K562 (cell line): ENCODE measurements at regions not wholly inside any gene's neighbourhood (a gene's known extent, or its start where the extent isn't known, plus 50 kb on each side); places are given as distances from the start of the nearest gene placed in this dataset.

ENCODE experiments used
- ARID2 ChIP-seq: fragments of 450-650 bp; IDR thresholded peaks from 2 replicates; pipeline ENCODE4 v1.6.1; 2017; ENCODE audit warnings: antibody characterized with exemption, mild to moderate bottlenecking
- BACH1 ChIP-seq: fragments of 200-800 bp; sonication (Bioruptor generic); IDR thresholded peaks from 2 replicates; pipeline ENCODE4 v1.6.1; 2016; ENCODE audit warnings: missing genetic modification characterization, missing compliant biosample characterization
- CBX3 ChIP-seq, 2 experiments: IDR thresholded peaks; 1 replicate in 1 of 2; 2 replicates in 1 of 2; pipeline ENCODE4 v1.6.1; 2012; ENCODE audit warnings: inconsistent platforms in 2 of 2, low read length in 2 of 2, borderline replicate concordance in 1 of 2, control low read depth in 1 of 2
- CEBPB ChIP-seq: fragments of 450-650 bp; IDR thresholded peaks from 2 replicates; pipeline ENCODE4 v1.6.1; 2016; ENCODE audit warnings: missing genetic modification characterization, missing compliant biosample characterization
- CHD1 ChIP-seq: fragments of 200-600 bp; sonication (generic); IDR thresholded peaks from one replicate; pipeline ENCODE4 v1.6.1; 2012; ENCODE audit warnings: mild to moderate bottlenecking, moderate library complexity, low read length, inconsistent platforms
- CREB1 ChIP-seq, 2 experiments: sonication (generic) in 1 of 2; formaldehyde crosslinking in 1 of 2; IDR thresholded peaks; 2 replicates each; pipeline versions ENCODE4 v1.6.1 to v1.8.0; 2012 to 2022; ENCODE audit warnings: inconsistent platforms in 1 of 2, mild to moderate bottlenecking in 1 of 2, missing genetic modification reagents in 1 of 2, moderate library complexity in 1 of 2
- ETV5 ChIP-seq: sonication (generic); formaldehyde crosslinking; IDR thresholded peaks from 2 replicates; pipeline ENCODE4 v1.4.0; 2020; ENCODE audit warnings: low read depth, mild to moderate bottlenecking, missing genetic modification reagents
- FOSL1 ChIP-seq: fragments of 200-800 bp; sonication (Bioruptor generic); conservative IDR thresholded peaks from 2 replicates; pipeline ENCODE4 v1.6.1; 2016; ENCODE audit warnings: missing genetic modification characterization, missing compliant biosample characterization
- MTA3 ChIP-seq: fragments of 450-650 bp; formaldehyde crosslinking; IDR thresholded peaks from 2 replicates; pipeline ENCODE4 v1.6.1; 2017; ENCODE audit warnings: mild to moderate bottlenecking, borderline replicate concordance
- NFIX ChIP-seq: fragments of 250-450 bp; sonication (Bioruptor Pico); IDR thresholded peaks from 2 replicates; pipeline ENCODE4 v1.4.0; 2020; ENCODE audit warnings: low read depth, mild to moderate bottlenecking, moderate library complexity
- NR1H2 ChIP-seq: sonication (generic); formaldehyde crosslinking; IDR thresholded peaks from 2 replicates; pipeline ENCODE4 v1.4.0; 2020; ENCODE audit warnings: mild to moderate bottlenecking, missing genetic modification reagents
- PTBP1 ChIP-seq: fragments of 200-400 bp; formaldehyde crosslinking; IDR thresholded peaks from 2 replicates; pipeline ENCODE4 v1.6.1; 2017; ENCODE audit warnings: low read depth, low read length
- RBM25 ChIP-seq: fragments of 200-400 bp; formaldehyde crosslinking; IDR thresholded peaks from 2 replicates; pipeline ENCODE4 v1.6.1; 2018; ENCODE audit warnings: low read length, low read depth, moderate library complexity; ENCODE audit not compliant: severe bottlenecking
- RFX1 ChIP-seq: fragments of 450-650 bp; IDR thresholded peaks from 2 replicates; pipeline ENCODE4 v1.6.1; 2016; ENCODE audit warnings: mild to moderate bottlenecking, moderate library complexity
- SRSF1 ChIP-seq: fragments of 200-400 bp; formaldehyde crosslinking; IDR thresholded peaks from 2 replicates; pipeline ENCODE4 v1.6.1; 2017; ENCODE audit warnings: mild to moderate bottlenecking, low read depth, low read length, moderate library complexity
- ZBTB1 ChIP-seq: sonication (generic); formaldehyde crosslinking; IDR thresholded peaks from 2 replicates; pipeline ENCODE4 v1.8.1; 2023; ENCODE audit warnings: missing genetic modification reagents, low read depth, mild to moderate bottlenecking, borderline replicate concordance
- ZKSCAN8 ChIP-seq: fragments of 200-800 bp; sonication (Bioruptor generic); IDR thresholded peaks from 2 replicates; pipeline ENCODE4 v1.6.1; 2016; ENCODE audit warnings: missing genetic modification characterization, missing compliant biosample characterization
- ZNF253 ChIP-seq: fragments of 250-450 bp; sonication (Bioruptor Pico); conservative IDR thresholded peaks from 2 replicates; pipeline ENCODE4 v1.6.1; 2021; ENCODE audit warnings: mild to moderate bottlenecking
- ZNF695 ChIP-seq: fragments of 450-650 bp; formaldehyde crosslinking; IDR thresholded peaks from 2 replicates; pipeline ENCODE4 v1.4.0; 2020; ENCODE audit warnings: mild to moderate bottlenecking, moderate library complexity
- TF ChIP-seq, protein P1 (sequence below): sonication (generic); formaldehyde crosslinking; IDR thresholded peaks from 2 replicates; pipeline ENCODE4 v1.8.1; 2023; ENCODE audit warnings: mild to moderate bottlenecking, missing genetic modification reagents
- TF ChIP-seq, protein P2 (sequence below): fragments of 200-800 bp; sonication (Bioruptor generic); IDR thresholded peaks from 2 replicates; pipeline ENCODE4 v1.6.1; 2017; ENCODE audit warnings: missing genetic modification characterization, missing compliant biosample characterization
- TF ChIP-seq, protein P3 (sequence below): fragments of 450-650 bp; IDR thresholded peaks from 2 replicates; pipeline ENCODE4 v1.6.1; 2014; ENCODE audit warnings: low read depth, mild to moderate bottlenecking, moderate library complexity, borderline replicate concordance
- TF ChIP-seq, protein P4 (sequence below): fragments of 450-650 bp; formaldehyde crosslinking; IDR thresholded peaks from 2 replicates; pipeline ENCODE4 v1.4.0; 2020; ENCODE audit warnings: mild to moderate bottlenecking, moderate library complexity

DNA sequence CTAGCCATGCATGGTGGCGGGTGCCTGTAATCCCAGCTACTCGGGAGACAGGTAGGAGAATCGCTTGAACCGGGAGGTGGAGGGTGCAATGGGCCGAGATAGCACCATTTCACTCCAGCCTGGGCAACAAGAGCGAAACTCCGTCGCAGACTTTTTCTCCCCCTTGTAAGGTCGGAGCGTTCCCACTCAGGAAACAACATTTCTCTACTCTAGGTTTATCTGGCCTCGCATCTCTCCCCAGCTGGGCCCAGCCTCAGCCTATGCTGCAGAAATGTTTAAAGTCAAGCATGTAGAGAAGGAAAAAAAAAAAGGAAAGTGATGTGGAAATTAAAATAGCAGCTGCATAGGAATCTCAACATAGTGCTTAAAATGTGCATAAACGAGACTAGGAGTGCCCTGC is 172.3 kb downstream of the TRIM27 start (continued):
- TF ChIP-seq CBX3 (IDR thresholded peaks at IDR 0.05; ENCODE audit: borderline replicate concordance in 1 of 2, low read length in 2 of 2), result no peak
- TF ChIP-seq MTA3, result peak; percentile 70
- no peak for TF ChIP-seq RFX1
- no peak for TF ChIP-seq ARID2
- TF ChIP-seq RBM25, result no peak
- TF ChIP-seq NFIX (CRISPR knock-in tag), result no peak
- no peak for TF ChIP-seq ZKSCAN8
- TF ChIP-seq, protein P1, sequence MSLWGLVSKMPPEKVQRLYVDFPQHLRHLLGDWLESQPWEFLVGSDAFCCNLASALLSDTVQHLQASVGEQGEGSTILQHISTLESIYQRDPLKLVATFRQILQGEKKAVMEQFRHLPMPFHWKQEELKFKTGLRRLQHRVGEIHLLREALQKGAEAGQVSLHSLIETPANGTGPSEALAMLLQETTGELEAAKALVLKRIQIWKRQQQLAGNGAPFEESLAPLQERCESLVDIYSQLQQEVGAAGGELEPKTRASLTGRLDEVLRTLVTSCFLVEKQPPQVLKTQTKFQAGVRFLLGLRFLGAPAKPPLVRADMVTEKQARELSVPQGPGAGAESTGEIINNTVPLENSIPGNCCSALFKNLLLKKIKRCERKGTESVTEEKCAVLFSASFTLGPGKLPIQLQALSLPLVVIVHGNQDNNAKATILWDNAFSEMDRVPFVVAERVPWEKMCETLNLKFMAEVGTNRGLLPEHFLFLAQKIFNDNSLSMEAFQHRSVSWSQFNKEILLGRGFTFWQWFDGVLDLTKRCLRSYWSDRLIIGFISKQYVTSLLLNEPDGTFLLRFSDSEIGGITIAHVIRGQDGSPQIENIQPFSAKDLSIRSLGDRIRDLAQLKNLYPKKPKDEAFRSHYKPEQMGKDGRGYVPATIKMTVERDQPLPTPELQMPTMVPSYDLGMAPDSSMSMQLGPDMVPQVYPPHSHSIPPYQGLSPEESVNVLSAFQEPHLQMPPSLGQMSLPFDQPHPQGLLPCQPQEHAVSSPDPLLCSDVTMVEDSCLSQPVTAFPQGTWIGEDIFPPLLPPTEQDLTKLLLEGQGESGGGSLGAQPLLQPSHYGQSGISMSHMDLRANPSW (CRISPR knock-in tag), result no peak
- TF ChIP-seq, protein P2, sequence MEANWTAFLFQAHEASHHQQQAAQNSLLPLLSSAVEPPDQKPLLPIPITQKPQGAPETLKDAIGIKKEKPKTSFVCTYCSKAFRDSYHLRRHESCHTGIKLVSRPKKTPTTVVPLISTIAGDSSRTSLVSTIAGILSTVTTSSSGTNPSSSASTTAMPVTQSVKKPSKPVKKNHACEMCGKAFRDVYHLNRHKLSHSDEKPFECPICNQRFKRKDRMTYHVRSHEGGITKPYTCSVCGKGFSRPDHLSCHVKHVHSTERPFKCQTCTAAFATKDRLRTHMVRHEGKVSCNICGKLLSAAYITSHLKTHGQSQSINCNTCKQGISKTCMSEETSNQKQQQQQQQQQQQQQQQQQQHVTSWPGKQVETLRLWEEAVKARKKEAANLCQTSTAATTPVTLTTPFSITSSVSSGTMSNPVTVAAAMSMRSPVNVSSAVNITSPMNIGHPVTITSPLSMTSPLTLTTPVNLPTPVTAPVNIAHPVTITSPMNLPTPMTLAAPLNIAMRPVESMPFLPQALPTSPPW (CRISPR knock-in tag), result no peak
- TF ChIP-seq PTBP1, result no peak
- no peak for TF ChIP-seq BACH1 (tag)
- TF ChIP-seq ETV5, result no peak
- TF ChIP-seq ZNF253, result no peak
- no peak for TF ChIP-seq CREB1 (IDR thresholded peaks at IDR 0.05)
- TF ChIP-seq CREB1 (CRISPR knock-in tag; IDR thresholded peaks at IDR 0.05), result no peak
- TF ChIP-seq NR1H2 (CRISPR knock-in tag), result no peak
- TF ChIP-seq, protein P3, sequence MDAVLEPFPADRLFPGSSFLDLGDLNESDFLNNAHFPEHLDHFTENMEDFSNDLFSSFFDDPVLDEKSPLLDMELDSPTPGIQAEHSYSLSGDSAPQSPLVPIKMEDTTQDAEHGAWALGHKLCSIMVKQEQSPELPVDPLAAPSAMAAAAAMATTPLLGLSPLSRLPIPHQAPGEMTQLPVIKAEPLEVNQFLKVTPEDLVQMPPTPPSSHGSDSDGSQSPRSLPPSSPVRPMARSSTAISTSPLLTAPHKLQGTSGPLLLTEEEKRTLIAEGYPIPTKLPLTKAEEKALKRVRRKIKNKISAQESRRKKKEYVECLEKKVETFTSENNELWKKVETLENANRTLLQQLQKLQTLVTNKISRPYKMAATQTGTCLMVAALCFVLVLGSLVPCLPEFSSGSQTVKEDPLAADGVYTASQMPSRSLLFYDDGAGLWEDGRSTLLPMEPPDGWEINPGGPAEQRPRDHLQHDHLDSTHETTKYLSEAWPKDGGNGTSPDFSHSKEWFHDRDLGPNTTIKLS, result no peak
- peak; percentile 2 for TF ChIP-seq CHD1
- TF ChIP-seq ZBTB1, result no peak
- TF ChIP-seq ZNF695 (CRISPR knock-in tag), result no peak
- TF ChIP-seq, protein P4, sequence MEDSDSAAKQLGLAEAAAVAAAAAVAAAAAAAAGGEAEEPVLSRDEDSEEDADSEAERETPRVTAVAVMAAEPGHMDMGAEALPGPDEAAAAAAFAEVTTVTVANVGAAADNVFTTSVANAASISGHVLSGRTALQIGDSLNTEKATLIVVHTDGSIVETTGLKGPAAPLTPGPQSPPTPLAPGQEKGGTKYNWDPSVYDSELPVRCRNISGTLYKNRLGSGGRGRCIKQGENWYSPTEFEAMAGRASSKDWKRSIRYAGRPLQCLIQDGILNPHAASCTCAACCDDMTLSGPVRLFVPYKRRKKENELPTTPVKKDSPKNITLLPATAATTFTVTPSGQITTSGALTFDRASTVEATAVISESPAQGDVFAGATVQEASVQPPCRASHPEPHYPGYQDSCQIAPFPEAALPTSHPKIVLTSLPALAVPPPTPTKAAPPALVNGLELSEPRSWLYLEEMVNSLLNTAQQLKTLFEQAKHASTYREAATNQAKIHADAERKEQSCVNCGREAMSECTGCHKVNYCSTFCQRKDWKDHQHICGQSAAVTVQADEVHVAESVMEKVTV (CRISPR knock-in tag), result no peak
- TF ChIP-seq CEBPB (tag), result no peak
- no peak for TF ChIP-seq SRSF1
- TF ChIP-seq FOSL1 (tag), result no peak
